SIG-M5 treated with dmso at 0.1 percent for 504 hours (cell line): ENCODE measurements at regions not wholly inside any gene's neighbourhood (a gene's known extent, or its start where the extent isn't known, plus 50 kb on each side); places are given as distances from the start of the nearest gene placed in this dataset.
"Not testable (repeated sequence)": the region's sequence is repeated elsewhere in the genome, so short reads cannot be mapped to it uniquely, and the experiment has no call there.

Experiments
- DNase-seq: peaks from one replicate; lab custom pipeline; 2025; ENCODE audit not compliant: unreplicated experiment; lab: John Stamatoyannopoulos, UW

DNA sequence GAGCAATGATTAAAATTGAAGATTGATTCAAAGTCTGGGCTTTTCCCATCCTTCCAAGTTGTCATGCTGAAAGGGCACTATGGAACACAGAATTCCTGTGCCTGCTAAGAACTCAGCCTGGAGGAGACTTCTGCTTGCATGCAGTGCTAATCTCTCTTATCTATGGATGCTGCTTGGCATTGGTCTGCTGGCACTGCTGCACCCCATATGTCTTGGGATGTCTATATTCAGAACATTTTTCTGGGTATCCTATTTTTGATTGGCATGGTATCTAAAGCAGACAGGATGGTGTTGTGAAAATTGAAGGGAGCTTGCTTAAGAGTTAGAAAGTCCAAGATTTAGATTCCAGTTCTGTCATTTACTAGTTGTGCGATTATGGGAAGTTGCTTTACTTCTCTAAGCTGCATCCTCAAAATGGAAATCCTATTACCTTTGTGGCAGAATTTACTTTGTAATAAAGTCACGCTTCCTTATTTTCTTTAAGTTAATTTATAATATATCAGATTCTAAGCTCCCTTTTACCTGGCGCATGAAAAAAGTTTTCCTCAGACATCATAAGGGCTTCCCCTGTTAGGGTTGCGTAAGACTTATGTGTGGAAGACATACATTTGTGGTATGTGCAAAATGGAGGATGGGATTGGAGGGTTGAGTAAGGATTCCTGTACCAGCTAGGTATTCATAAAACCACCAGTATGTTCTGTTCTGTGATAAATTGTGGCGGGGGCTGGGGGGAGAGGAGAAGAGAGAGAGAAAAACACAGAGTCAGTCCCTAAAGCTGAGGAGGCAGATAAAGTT is 254.0 kb downstream of the DMAC1 start:
- DNase-seq: no peak

GRCh38 chr9:7542693-7543092 is 256.9 kb downstream of the DMAC1 start:
- no peak for DNase-seq

DNA sequence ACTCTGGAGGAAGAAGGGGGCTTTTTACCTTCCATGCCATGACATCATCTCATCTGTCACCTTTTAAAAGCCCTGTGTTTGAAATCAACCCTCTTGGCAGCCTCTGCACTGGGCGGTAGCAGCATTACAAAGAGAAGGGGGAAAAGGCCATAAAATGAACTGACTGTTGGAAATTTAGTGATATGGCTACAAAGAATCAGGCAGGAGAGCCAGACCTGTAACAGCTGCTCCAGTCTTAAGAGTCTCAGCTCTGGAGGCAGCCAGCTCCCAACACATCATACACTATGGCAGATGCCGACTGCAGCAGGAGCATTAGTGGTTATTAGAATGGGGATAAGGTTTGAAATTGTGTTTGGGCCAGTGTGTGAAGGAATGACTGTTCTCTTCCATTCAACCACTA is 257.5 kb downstream of the DMAC1 start:
- no peak for DNase-seq

- peak; percentile 25 for DNase-seq
Measured at GRCh38 chr9:7536310-7536939, 263.2 kb downstream of the DMAC1 start.

GRCh38 chr9:7534211-7534935 is 265.2 kb downstream of the DMAC1 start:
- no peak for DNase-seq

DNA sequence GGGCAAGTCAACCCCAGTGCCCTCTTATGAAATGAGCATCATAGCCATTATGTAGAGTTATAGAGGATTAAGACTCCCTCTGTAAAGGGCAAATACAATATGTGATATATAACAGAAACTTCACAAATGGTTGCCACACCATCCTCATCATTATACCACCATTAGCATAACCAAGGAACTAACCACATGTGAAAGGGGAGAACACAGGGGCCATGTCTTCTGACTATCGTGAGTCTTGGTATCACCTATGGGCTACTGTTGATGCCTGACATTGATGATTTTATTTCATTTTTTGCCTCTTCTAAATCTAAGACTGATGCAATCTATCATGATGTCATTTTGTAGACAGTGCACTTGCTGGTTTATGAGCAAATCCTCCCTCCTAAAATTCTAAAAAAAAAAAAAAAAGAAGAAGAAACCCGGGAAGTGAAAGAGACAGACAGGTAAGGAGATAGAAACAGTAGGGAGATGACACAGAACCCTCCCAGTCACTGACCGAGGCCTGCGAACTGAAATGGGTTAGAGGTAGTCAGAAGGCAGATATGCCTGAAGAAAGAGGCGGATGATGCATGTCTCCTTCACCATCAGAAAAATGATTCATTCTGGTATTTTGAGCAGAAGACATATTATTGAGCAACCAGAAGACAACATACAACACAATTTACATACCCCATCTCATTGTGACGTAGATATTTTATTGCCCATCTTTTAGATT is 266.0 kb downstream of the DMAC1 start:
- no peak for DNase-seq

DNA sequence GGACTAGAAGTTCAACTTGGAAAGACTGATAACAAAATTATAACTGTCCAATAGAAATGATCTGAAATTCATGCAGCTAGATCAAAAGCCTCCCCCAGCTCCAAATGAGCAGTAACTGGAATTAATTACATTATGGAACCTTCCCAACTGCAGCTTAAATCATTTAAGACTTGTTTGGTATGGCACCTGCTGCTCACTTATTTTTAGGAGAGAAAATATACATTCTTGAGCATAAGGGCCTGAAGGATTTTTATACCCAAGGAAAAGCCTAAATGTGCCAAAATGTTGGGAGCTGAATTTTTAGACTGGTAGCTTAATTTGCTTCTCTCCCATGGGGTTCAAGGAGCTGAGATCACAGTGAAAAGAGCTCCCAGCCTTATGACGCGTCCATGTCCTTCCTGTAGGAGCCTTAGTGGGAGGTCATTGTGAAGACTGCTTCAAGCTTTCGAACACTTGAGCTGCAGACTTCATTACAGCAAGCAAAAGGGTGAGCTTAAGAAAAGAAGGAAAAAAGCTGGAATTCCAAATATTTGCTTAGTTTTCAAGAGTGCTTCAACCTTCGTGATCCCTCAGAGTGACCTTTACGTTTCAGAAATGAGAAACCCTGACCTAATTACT is 276.0 kb downstream of the DMAC1 start:
- no peak for DNase-seq

DNA sequence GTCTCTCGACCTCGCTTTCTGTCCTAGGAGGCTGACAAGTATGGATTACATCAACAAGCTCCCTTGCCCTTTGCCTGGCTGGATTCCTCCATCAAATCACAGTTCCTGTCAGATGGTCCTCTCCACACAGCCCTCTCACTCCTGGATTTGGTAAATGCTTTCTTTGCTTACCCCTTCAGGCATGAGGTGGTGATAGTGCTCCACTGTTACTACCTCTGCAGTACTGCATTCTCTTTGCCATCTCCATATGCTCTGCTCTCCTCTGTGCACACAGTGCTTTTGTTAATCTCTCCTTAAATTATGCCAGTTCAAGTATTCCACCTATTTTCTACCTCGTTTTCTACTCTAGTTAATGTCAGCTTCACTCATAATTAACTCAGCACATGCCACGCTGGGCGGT is 279.2 kb downstream of the DMAC1 start:
- no peak for DNase-seq

- DNase-seq: no peak
Measured at GRCh38 chr9:7516376-7516775, 283.2 kb downstream of the DMAC1 start.

GRCh38 chr9:7510199-7510598 is 289.4 kb downstream of the DMAC1 start:
- DNase-seq: no peak

GRCh38 chr9:7509576-7510145 is 289.9 kb downstream of the DMAC1 start:
- DNase-seq: no peak

DNA sequence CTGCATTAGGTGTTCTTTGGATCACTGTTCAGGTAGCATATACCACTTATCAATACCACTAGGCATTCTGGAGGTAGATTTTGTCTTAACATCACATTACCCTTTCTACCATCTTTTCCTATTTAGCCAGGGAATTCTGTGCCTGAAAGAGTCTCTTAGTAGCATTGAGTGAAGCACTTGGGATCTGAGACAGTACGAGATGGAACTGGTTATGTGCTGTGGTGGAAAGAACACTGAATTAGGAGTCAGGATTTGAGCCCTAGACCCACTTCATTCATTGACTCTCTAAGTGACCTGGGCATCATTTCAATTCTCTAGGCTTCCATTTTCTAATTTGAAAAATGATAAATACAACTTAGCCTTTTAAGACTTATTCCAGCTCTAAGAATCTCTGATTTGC is 291.1 kb downstream of the DMAC1 start:
- no peak for DNase-seq

- no peak for DNase-seq
Measured at GRCh38 chr9:7507566-7508270, 291.9 kb downstream of the DMAC1 start.

DNA sequence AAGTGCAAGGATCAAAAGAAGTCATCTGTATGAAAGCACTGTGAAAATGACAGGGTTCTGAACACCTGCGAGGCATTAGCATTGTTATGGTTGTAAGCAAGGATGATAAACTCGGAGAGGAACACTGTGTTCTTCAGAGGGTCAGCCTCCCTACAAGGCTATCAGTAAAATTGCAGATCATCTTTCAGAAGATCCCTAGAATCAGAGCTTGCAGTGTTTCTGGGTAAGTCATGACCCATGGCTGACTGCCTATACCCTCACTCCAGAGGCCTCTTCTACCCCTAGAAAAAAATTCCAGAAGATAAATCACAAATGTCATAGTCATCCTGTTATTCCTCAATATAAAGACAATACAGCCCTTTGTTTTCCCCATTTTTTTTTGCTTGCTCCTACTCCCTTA is 292.6 kb downstream of the DMAC1 start:
- DNase-seq: no peak

DNA sequence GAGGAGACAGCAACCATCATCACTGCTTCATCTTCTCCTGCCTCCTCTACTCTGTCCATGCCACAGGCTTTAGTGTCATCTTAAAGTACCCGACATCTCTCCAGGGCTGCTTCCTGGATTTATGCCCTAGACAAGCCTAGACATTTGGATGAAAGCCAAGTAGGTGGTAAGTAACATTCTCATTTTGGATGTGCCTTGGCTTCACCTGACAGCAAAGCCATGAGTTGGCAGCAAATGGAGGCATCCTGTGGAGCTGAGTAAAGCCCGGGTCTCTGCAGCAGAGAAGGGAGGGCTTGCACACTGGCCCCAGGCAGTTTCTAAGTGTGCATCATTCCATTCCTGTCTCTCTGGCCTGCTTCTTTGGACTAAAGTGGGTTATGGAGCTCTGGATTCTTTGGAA is 299.1 kb downstream of the DMAC1 start:
- no peak for DNase-seq

DNA sequence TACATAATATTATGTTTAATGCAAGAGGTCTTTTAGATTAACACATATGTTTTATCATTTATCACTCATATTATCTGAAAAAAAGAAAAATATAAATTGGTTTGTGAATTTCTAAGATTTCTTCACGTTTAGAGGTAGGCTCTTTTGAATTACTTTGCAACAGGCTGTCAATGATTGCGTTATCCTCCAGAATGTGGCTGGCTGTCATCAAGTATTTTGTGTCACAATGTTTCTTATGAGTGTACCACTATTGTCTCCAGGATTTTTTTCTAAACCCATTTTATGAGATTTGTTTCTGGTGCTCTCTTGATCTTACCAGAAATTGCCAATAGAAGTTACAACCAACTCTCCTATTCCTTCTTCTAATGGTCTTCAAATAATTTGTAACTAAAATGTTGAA is 307.9 kb downstream of the DMAC1 start:
- DNase-seq: no peak

- no peak for DNase-seq
Measured at GRCh38 chr9:7490317-7491108, 309.1 kb downstream of the DMAC1 start.

DNA sequence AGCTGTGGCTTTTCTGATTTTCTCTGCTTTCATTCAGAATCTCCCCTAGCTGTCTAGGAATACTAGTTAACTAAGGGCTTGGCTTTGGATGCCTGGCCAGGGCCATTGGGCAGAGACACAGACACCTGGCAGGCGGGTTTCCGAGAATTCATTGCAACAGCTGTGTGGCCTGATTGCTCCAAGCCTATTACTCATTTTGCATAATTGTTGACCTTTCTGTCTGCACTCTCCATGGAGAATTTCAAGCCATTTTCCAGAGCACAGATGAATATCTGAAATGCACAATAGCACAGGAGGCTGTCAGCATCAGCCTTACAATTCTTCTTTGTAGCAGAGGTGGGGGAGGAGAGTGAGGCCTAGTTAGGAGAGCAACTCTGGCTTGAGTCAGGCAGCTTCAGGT is 310.5 kb downstream of the DMAC1 start:
- DNase-seq: no peak

DNA sequence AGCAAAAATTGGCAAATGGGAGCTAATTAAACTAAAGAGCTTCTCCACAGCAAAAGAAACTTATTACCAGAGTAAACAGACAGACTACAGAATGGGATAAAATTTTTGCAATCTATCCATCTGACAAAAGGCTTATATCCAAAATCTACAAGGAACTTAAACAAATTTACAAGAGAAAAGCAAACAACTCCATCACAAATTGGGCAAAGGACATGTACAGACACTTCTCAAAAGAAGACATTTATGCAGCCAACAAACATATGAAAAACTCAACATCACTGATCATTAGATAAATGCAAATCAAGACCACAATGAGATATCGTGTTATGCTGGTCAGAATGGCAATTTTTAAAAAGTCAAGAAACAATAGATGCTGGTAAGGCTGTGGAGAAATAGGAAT is 315.6 kb downstream of the DMAC1 start:
- DNase-seq: not testable (repeated sequence)
